ENCODE measurements at regions not wholly inside any gene's neighbourhood (a gene's known extent, or its start where the extent isn't known, plus 50 kb on each side); places are given as distances from the start of the nearest gene placed in this dataset.

- no peak for DNase-seq
- in situ Hi-C loops (cut with HindIII; ENCODE audit: low pct_ligation_motif_present, low sequenced_read_pairs) = no loop called here
- TF ChIP-seq CTCF (IDR thresholded peaks at IDR 0.05; ENCODE audit: low read depth, low read length, missing control alignments) = no peak
- Histone ChIP-seq H3K27me3 (replicated peaks) (no peaks in the 10 kb centered on the region), H3K27ac (no peak overlapping the region), H3K4me3 (ENCODE audit: low read depth, low read length) (no peak overlapping the region), H3K36me3 (replicated peaks) (no peaks in the 10 kb centered on the region)
These were observed 368.8 kb downstream of the SUCLA2 start for GRCh38 chr13:47632311-47632710.

- DNase-seq = peak; percentile 74
- no peaks in the 10 kb centered on the region for H3K36me3 ChIP-seq (replicated peaks)
- in situ Hi-C loops (cut with HindIII; ENCODE audit: low pct_ligation_motif_present, low sequenced_read_pairs) = no loop called here
These were observed 372.4 kb downstream of the SUCLA2 start for GRCh38 chr13:47628666-47629065.

GRCh38 chr13:47623862-47624261 is 377.2 kb downstream of the SUCLA2 start:
- H3K36me3 ChIP-seq (replicated peaks) = no peaks in the 10 kb centered on the region
- no peak for TF ChIP-seq CTCF (IDR thresholded peaks at IDR 0.05; ENCODE audit: low read depth, low read length, missing control alignments)
- no peak overlapping the region for H3K27ac ChIP-seq
- H3K4me3 ChIP-seq (ENCODE audit: low read depth, low read length) = no peak overlapping the region
- DNase-seq = no peak
- in situ Hi-C loops (cut with HindIII; ENCODE audit: low pct_ligation_motif_present, low sequenced_read_pairs) = no loop called here
- H3K27me3 ChIP-seq (replicated peaks) = no peaks in the 10 kb centered on the region

More at GRCh38 chr13:47628666-47629065, 372.4 kb downstream of the SUCLA2 start:
- H3K27ac ChIP-seq = peak overlapping the region; percentile 27
- H3K27me3 ChIP-seq (replicated peaks) = no peaks in the 10 kb centered on the region
- no peak for TF ChIP-seq CTCF (IDR thresholded peaks at IDR 0.05; ENCODE audit: low read depth, low read length, missing control alignments)
- no peak overlapping the region for H3K4me3 ChIP-seq (ENCODE audit: low read depth, low read length)

- TF ChIP-seq CTCF (IDR thresholded peaks at IDR 0.05; ENCODE audit: low read depth, low read length, missing control alignments) = no peak
- in situ Hi-C loops (cut with HindIII; ENCODE audit: low pct_ligation_motif_present, low sequenced_read_pairs) = no loop called here
- Histone ChIP-seq H3K27ac (no peak overlapping the region), H3K4me3 (ENCODE audit: low read depth, low read length) (no peak overlapping the region), H3K27me3 (replicated peaks) (no peaks in the 10 kb centered on the region), H3K36me3 (replicated peaks) (no peaks in the 10 kb centered on the region)
- DNase-seq = peak; percentile 3
These were observed 379.1 kb downstream of the SUCLA2 start for GRCh38 chr13:47621931-47622330.

- H3K36me3 ChIP-seq (replicated peaks) = no peaks in the 10 kb centered on the region
- H3K27me3 ChIP-seq (replicated peaks) = no peaks in the 10 kb centered on the region
- no peak overlapping the region for H3K4me3 ChIP-seq (ENCODE audit: low read depth, low read length)
- DNase-seq = peak; percentile 66
- H3K27ac ChIP-seq = no peak overlapping the region
- in situ Hi-C loops (cut with HindIII; ENCODE audit: low pct_ligation_motif_present, low sequenced_read_pairs) = no loop called here
- no peak for TF ChIP-seq CTCF (IDR thresholded peaks at IDR 0.05; ENCODE audit: low read depth, low read length, missing control alignments)
These were observed 389.3 kb downstream of the SUCLA2 start for GRCh38 chr13:47611664-47612288.

- H3K4me3 ChIP-seq (ENCODE audit: low read depth, low read length) = no peak overlapping the region
- TF ChIP-seq CTCF (IDR thresholded peaks at IDR 0.05; ENCODE audit: low read depth, low read length, missing control alignments) = no peak
- no peak overlapping the region for H3K27ac ChIP-seq
- no peak for DNase-seq
- in situ Hi-C loops (cut with HindIII; ENCODE audit: low pct_ligation_motif_present, low sequenced_read_pairs) = no loop called here
- H3K27me3 ChIP-seq (replicated peaks) = no peaks in the 10 kb centered on the region
- H3K36me3 ChIP-seq (replicated peaks) = no peaks in the 10 kb centered on the region
These were observed 390.4 kb downstream of the SUCLA2 start for GRCh38 chr13:47610687-47611086.
